ENCODE measurements at regions not wholly inside any gene's neighbourhood (a gene's known extent, or its start where the extent isn't known, plus 50 kb on each side); places are given as distances from the start of the nearest gene placed in this dataset.
"Not testable (repeated sequence)": the region's sequence is repeated elsewhere in the genome, so short reads cannot be mapped to it uniquely, and the experiment has no call there.

DNA sequence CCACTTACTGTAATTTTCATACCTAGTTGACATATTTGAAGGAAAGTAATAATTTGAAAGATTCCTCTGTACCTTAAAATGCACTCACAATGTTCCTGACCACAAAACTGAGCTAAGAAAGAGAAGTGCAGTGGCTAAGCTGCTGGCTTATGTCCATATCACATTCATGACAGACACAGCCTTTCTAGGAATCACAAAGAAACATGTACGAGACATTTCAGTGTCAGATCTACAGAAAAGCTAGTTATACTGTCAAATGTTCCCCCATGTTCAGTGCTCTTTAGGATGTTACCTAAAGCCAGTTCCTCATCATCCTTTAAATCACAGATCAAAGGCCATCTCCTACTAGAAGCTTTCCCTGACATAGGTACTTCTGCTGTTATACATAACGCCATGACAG lies 142.2 kb upstream of the C11orf58 start:
- TF ChIP-seq, protein P1, sequence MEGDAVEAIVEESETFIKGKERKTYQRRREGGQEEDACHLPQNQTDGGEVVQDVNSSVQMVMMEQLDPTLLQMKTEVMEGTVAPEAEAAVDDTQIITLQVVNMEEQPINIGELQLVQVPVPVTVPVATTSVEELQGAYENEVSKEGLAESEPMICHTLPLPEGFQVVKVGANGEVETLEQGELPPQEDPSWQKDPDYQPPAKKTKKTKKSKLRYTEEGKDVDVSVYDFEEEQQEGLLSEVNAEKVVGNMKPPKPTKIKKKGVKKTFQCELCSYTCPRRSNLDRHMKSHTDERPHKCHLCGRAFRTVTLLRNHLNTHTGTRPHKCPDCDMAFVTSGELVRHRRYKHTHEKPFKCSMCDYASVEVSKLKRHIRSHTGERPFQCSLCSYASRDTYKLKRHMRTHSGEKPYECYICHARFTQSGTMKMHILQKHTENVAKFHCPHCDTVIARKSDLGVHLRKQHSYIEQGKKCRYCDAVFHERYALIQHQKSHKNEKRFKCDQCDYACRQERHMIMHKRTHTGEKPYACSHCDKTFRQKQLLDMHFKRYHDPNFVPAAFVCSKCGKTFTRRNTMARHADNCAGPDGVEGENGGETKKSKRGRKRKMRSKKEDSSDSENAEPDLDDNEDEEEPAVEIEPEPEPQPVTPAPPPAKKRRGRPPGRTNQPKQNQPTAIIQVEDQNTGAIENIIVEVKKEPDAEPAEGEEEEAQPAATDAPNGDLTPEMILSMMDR (IDR thresholded peaks at IDR 0.05), result no peak
- no peak for TF ChIP-seq POLR2AphosphoS5 (IDR thresholded peaks at IDR 0.05)
- no peak for TF ChIP-seq POLR2A (IDR thresholded peaks at IDR 0.05)
- Histone ChIP-seq H3K4me1 (no peaks in the 10 kb centered on the region), H3K9me3 (no peaks in the 10 kb centered on the region), H3K27me3 (peaks cover 0 to 4% of the 10 kb centered on the region in 2 donors), H3K4me3 (no peak overlapping the region), H3K36me3 (no peaks in the 10 kb centered on the region), H3K27ac (no peak overlapping the region)
- DNase-seq (ENCODE audit: low spot score in 2 of 2), result no peak
- intact Hi-C loops (cut with DNase I; ENCODE audit: low total_unique reads), result no loop called here

DNA sequence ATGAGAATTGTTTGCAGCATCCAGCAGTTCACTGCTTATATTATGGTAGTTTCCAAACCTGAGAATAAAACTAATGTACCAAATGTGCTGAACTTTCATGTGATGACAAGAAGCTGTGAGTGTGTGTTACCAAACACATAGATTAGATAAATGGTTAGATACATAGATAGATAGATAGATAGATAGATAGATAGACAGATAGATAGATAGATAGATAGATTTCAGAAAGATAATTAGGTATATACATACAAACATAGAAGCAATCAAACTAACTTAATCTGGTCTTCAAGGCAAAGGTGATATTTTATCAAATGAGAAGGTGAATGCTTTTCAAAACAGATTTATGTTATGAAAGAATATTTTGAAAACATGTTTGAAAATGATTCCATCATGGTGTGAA lies 147.3 kb upstream of the C11orf58 start:
- DNase-seq (ENCODE audit: low spot score in 2 of 2), result no peak
- intact Hi-C loops (cut with DNase I; ENCODE audit: low total_unique reads), result no loop called here

DNA sequence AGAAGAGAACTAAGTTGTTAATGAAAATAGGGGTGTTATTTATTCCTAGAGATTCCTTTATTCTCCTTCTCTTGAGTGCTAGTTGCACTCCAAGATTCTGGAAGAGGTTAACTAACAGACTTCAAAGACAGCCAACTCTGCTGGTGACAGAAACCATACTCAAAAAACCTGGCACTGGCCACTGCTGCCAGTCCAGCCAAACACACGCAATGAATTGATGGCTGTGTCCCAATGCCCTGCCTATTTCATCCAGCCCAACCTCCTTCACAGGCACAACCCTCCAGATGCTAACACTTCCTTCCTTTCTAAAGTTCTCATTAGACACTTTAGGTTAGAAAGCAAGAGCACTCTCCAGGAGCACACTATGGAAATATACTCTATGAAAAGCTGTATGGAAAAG lies 150.8 kb upstream of the C11orf58 start:
- DNase-seq (ENCODE audit: low spot score in 2 of 2), result no peak
- Histone ChIP-seq H3K27ac (no peak overlapping the region), H3K27me3 (no peaks in the 10 kb centered on the region), H3K36me3 (no peaks in the 10 kb centered on the region), H3K4me1 (no peaks in the 10 kb centered on the region), H3K9me3 (no peaks in the 10 kb centered on the region), H3K4me3 (no peak overlapping the region)
- intact Hi-C loops (cut with DNase I; ENCODE audit: low total_unique reads), result no loop called here
- TF ChIP-seq POLR2AphosphoS5 (IDR thresholded peaks at IDR 0.05) (no peak), POLR2A (IDR thresholded peaks at IDR 0.05) (no peak)
- TF ChIP-seq, protein P1 (IDR thresholded peaks at IDR 0.05), result no peak

More for the DNA sequence above, 147.3 kb upstream of the C11orf58 start:
- Histone ChIP-seq H3K36me3 (no peaks in the 10 kb centered on the region), H3K4me1 (no peaks in the 10 kb centered on the region), H3K27me3 (no peaks in the 10 kb centered on the region), H3K9me3 (no peaks in the 10 kb centered on the region), H3K27ac (no peak overlapping the region), H3K4me3 (no peak overlapping the region)
- TF ChIP-seq POLR2A (IDR thresholded peaks at IDR 0.05) (no peak), POLR2AphosphoS5 (IDR thresholded peaks at IDR 0.05) (no peak)
- TF ChIP-seq, protein P1 (IDR thresholded peaks at IDR 0.05), result no peak

DNA sequence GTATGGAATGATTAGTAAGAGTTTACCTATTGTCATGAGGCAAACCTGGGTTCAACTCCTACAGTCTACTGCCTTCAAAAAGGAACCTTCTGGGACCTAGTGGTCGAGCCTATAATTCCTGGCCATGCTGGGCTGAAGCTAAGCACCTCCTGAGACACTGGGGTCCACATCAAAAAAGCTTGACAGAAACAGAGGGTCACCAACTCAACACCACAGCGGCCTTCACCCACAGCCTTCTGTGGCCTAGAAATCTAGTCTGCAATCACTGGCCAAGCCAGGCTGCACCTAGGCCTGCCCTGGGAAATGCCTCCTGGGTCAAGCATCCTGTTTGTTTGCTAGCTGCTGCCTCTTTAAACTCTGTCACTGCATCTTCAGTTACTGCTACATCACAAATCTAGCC lies 153.9 kb upstream of the C11orf58 start:
- DNase-seq (ENCODE audit: low spot score in 2 of 2), result no peak
- H3K27ac ChIP-seq, result no peak overlapping the region
- no peaks in the 10 kb centered on the region for H3K4me1 ChIP-seq
- no peak overlapping the region for H3K4me3 ChIP-seq
- H3K9me3 ChIP-seq, result no peaks in the 10 kb centered on the region
- H3K36me3 ChIP-seq, result no peaks in the 10 kb centered on the region
- intact Hi-C loops (cut with DNase I; ENCODE audit: low total_unique reads), result no loop called here
- H3K27me3 ChIP-seq, result no peaks in the 10 kb centered on the region
- TF ChIP-seq POLR2AphosphoS5 (IDR thresholded peaks at IDR 0.05) (no peak), POLR2A (IDR thresholded peaks at IDR 0.05) (no peak)
- TF ChIP-seq, protein P1 (IDR thresholded peaks at IDR 0.05), result no peak

DNA sequence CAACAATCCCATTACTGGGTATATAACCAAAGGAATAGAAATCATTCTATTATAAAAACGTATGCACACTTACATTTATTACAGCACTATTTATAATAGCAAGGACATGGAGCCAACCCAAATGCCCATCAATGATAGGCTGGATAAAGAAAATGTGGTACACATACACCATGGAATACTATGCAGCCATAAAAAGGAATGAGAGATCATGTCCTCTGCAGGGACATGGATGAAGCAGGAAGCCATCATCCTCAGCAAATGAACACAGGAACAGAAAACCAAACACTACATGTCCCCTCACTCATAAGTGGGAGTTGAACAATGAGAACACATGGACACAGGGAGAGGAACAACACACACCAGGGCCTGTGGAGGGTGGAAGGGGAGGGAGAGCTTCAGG lies 157.4 kb upstream of the C11orf58 start:
- intact Hi-C loops (cut with DNase I; ENCODE audit: low total_unique reads); H3K4me3 ChIP-seq; H3K4me1 ChIP-seq; H3K36me3 ChIP-seq; H3K27ac ChIP-seq; H3K27me3 ChIP-seq; H3K9me3 ChIP-seq; DNase-seq (ENCODE audit: low spot score in 2 of 2): not testable (repeated sequence)

DNA sequence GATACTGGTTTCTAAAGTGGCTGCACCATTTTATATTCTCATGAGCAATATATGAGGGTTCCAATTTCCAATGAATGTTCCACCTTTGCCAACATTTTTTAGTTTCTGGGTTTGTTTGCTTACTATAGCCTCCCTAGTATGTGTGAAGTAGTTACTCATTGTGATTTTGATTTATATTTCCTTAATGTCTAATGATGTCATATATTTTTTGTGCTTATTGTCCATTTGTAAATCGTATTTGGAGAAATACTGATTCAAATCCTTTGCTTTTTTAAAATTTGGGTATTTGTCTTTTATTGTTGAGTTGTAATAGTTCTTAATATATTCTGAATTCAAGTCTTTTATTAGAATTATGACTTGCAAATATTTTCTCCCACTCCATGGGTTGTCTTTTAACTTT lies 161.0 kb upstream of the C11orf58 start:
- intact Hi-C loops (cut with DNase I; ENCODE audit: low total_unique reads), result no loop called here
- DNase-seq (ENCODE audit: low spot score in 2 of 2), result no peak
- no peak overlapping the region for H3K27ac ChIP-seq
- H3K27me3 ChIP-seq, result no peaks in the 10 kb centered on the region
- no peaks in the 10 kb centered on the region for H3K4me1 ChIP-seq
- no peaks in the 10 kb centered on the region for H3K9me3 ChIP-seq
- H3K36me3 ChIP-seq, result no peaks in the 10 kb centered on the region
- TF ChIP-seq POLR2A (IDR thresholded peaks at IDR 0.05) (no peak), POLR2AphosphoS5 (IDR thresholded peaks at IDR 0.05) (no peak)
- no peak overlapping the region for H3K4me3 ChIP-seq

DNA sequence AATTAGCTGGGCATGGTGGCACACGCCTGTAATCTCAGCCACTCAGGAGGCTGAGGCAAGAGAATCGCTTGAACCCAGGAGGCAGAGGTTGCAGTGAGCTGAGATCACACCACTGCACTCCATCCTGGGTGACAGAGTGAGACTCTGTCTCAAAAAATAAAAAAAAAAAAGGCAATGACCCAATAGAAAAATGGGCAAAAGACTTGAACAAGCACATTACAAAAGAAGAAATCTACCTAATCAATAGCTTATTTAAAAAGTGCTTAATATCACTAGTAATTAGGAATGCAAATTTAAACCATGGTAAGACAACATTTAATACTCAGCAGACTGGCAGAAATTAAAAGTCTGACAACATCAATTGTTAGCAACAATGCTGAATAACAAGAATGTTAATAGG lies 163.6 kb upstream of the C11orf58 start:
- H3K9me3 ChIP-seq; H3K4me3 ChIP-seq; intact Hi-C loops (cut with DNase I; ENCODE audit: low total_unique reads); H3K27me3 ChIP-seq; H3K36me3 ChIP-seq; DNase-seq (ENCODE audit: low spot score in 2 of 2); H3K4me1 ChIP-seq; H3K27ac ChIP-seq: not testable (repeated sequence)
